IPS-18a (cell line): ENCODE measurements at regions not wholly inside any gene's neighbourhood (a gene's known extent, or its start where the extent isn't known, plus 50 kb on each side); places are given as distances from the start of the nearest gene placed in this dataset.

Experiments
- H3K27ac ChIP-seq: one replicate; pipeline ENCODE4 v1.5.1; 2013; ENCODE audit warnings: low read length
- H3K27me3 ChIP-seq: one replicate; pipeline ENCODE4 v1.6.1; 2013; ENCODE audit warnings: mild to moderate bottlenecking, low read length; ENCODE audit not compliant: control insufficient read depth, insufficient read depth
- H3K36me3 ChIP-seq: one replicate; pipeline ENCODE4 v1.6.1; 2013; ENCODE audit warnings: low read depth, low read length; ENCODE audit not compliant: control insufficient read depth
- H3K4me1 ChIP-seq: one replicate; pipeline ENCODE4 v1.6.1; 2013; ENCODE audit warnings: low read depth, low read length; ENCODE audit not compliant: control insufficient read depth
- H3K4me3 ChIP-seq: one replicate; pipeline ENCODE4 v1.5.1; 2013; ENCODE audit warnings: low read length
- H3K9ac ChIP-seq: one replicate; pipeline ENCODE4 v1.6.1; 2013; ENCODE audit warnings: mild to moderate bottlenecking, low read length, moderate library complexity
- H3K9me3 ChIP-seq: one replicate; pipeline ENCODE4 v1.6.1; 2013; ENCODE audit warnings: low read depth, low read length; ENCODE audit not compliant: control insufficient read depth

- Histone ChIP-seq H3K27me3 (no peaks in the 10 kb centered on the region), H3K9me3 (no peaks in the 10 kb centered on the region), H3K4me3 (no peak overlapping the region), H3K36me3 (no peaks in the 10 kb centered on the region), H3K27ac (no peak overlapping the region), H3K9ac (no peak overlapping the region), H3K4me1 (peaks cover 5% of the 10 kb centered on the region)
Measured at GRCh38 chr5:3022665-3023064, 271.2 kb upstream of the IRX2 start.

GRCh38 chr5:3020426-3020825, 268.9 kb upstream of the IRX2 start:
- Histone ChIP-seq H3K27me3 (no peaks in the 10 kb centered on the region), H3K36me3 (no peaks in the 10 kb centered on the region), H3K27ac (no peak overlapping the region), H3K9me3 (no peaks in the 10 kb centered on the region), H3K4me1 (peaks cover 5% of the 10 kb centered on the region), H3K4me3 (no peak overlapping the region), H3K9ac (no peak overlapping the region)

- H3K9ac ChIP-seq: no peak overlapping the region
- no peak overlapping the region for H3K27ac ChIP-seq
- no peaks in the 10 kb centered on the region for H3K27me3 ChIP-seq
- H3K4me3 ChIP-seq: no peak overlapping the region
- peaks cover 5% of the 10 kb centered on the region for H3K4me1 ChIP-seq
- no peaks in the 10 kb centered on the region for H3K9me3 ChIP-seq
- H3K36me3 ChIP-seq: no peaks in the 10 kb centered on the region
Measured at GRCh38 chr5:3019045-3019444, 267.6 kb upstream of the IRX2 start.

GRCh38 chr5:3011764-3012017, 260.2 kb upstream of the IRX2 start:
- H3K27ac ChIP-seq: no peak overlapping the region
- no peak overlapping the region for H3K9ac ChIP-seq
- H3K4me1 ChIP-seq: no peaks in the 10 kb centered on the region
- H3K36me3 ChIP-seq: no peaks in the 10 kb centered on the region
- no peak overlapping the region for H3K4me3 ChIP-seq
- no peaks in the 10 kb centered on the region for H3K27me3 ChIP-seq
- H3K9me3 ChIP-seq: no peaks in the 10 kb centered on the region

GRCh38 chr5:3010953-3011763, 259.7 kb upstream of the IRX2 start:
- H3K4me1 ChIP-seq: no peaks in the 10 kb centered on the region
- H3K27ac ChIP-seq: no peak overlapping the region
- H3K4me3 ChIP-seq: no peak overlapping the region
- H3K27me3 ChIP-seq: no peaks in the 10 kb centered on the region
- H3K9me3 ChIP-seq: no peaks in the 10 kb centered on the region
- no peaks in the 10 kb centered on the region for H3K36me3 ChIP-seq
- H3K9ac ChIP-seq: no peak overlapping the region

GRCh38 chr5:3010301-3010952, 258.9 kb upstream of the IRX2 start:
- H3K27me3 ChIP-seq: no peaks in the 10 kb centered on the region
- no peaks in the 10 kb centered on the region for H3K36me3 ChIP-seq
- H3K4me3 ChIP-seq: no peak overlapping the region
- no peaks in the 10 kb centered on the region for H3K4me1 ChIP-seq
- H3K27ac ChIP-seq: no peak overlapping the region
- H3K9ac ChIP-seq: no peak overlapping the region
- no peaks in the 10 kb centered on the region for H3K9me3 ChIP-seq

- Histone ChIP-seq H3K9ac (no peak overlapping the region), H3K27me3 (no peaks in the 10 kb centered on the region), H3K9me3 (no peaks in the 10 kb centered on the region), H3K4me3 (no peak overlapping the region), H3K36me3 (no peaks in the 10 kb centered on the region), H3K27ac (no peak overlapping the region), H3K4me1 (no peaks in the 10 kb centered on the region)
Measured at GRCh38 chr5:3009605-3010004, 258.1 kb upstream of the IRX2 start.

- Histone ChIP-seq H3K27me3 (no peaks in the 10 kb centered on the region), H3K9ac (no peak overlapping the region), H3K27ac (no peak overlapping the region), H3K4me3 (no peak overlapping the region), H3K36me3 (no peaks in the 10 kb centered on the region), H3K4me1 (no peaks in the 10 kb centered on the region), H3K9me3 (no peaks in the 10 kb centered on the region)
Measured at GRCh38 chr5:3007577-3007976, 256.1 kb upstream of the IRX2 start.

GRCh38 chr5:3006961-3007551, 255.6 kb upstream of the IRX2 start:
- no peak overlapping the region for H3K9ac ChIP-seq
- no peaks in the 10 kb centered on the region for H3K27me3 ChIP-seq
- H3K4me3 ChIP-seq: no peak overlapping the region
- no peaks in the 10 kb centered on the region for H3K4me1 ChIP-seq
- H3K9me3 ChIP-seq: no peaks in the 10 kb centered on the region
- H3K27ac ChIP-seq: no peak overlapping the region
- no peaks in the 10 kb centered on the region for H3K36me3 ChIP-seq

- no peaks in the 10 kb centered on the region for H3K9me3 ChIP-seq
- no peaks in the 10 kb centered on the region for H3K27me3 ChIP-seq
- H3K4me1 ChIP-seq: no peaks in the 10 kb centered on the region
- no peak overlapping the region for H3K9ac ChIP-seq
- H3K4me3 ChIP-seq: no peak overlapping the region
- H3K27ac ChIP-seq: no peak overlapping the region
- H3K36me3 ChIP-seq: no peaks in the 10 kb centered on the region
Measured at GRCh38 chr5:3006526-3006925, 255.0 kb upstream of the IRX2 start.

GRCh38 chr5:3004361-3005080, 253.0 kb upstream of the IRX2 start:
- no peaks in the 10 kb centered on the region for H3K9me3 ChIP-seq
- H3K27ac ChIP-seq: no peak overlapping the region
- no peaks in the 10 kb centered on the region for H3K4me1 ChIP-seq
- no peak overlapping the region for H3K9ac ChIP-seq
- H3K4me3 ChIP-seq: no peak overlapping the region
- H3K36me3 ChIP-seq: no peaks in the 10 kb centered on the region
- no peaks in the 10 kb centered on the region for H3K27me3 ChIP-seq
